ENCODE measurements at regions not wholly inside any gene's neighbourhood (a gene's known extent, or its start where the extent isn't known, plus 50 kb on each side); places are given as distances from the start of the nearest gene placed in this dataset.

GRCh38 chr2:114025030-114025429 is 135.1 kb downstream of the ACTR3 start:
- Histone ChIP-seq H4K20me1 (ENCODE audit: insufficient read depth, low read length) (no peaks in the 10 kb centered on the region), H3K4me2 (ENCODE audit: low read length) (no peak overlapping the region), H3K4me3 (ENCODE audit: low read length) (no peak overlapping the region), H3K36me3 (replicated peaks; ENCODE audit: low read depth, low read length) (no peaks in the 10 kb centered on the region), H3K27ac (ENCODE audit: low read length) (no peak overlapping the region), H2AFZ (ENCODE audit: low read depth, low read length) (no peak overlapping the region), H3K27me3 (ENCODE audit: low read depth, low read length) (peaks cover 16% of the 10 kb centered on the region; the same call in 1 of the 2 replicates), H3K4me1 (ENCODE audit: low read length) (no peaks in the 10 kb centered on the region), H3K9me3 (ENCODE audit: insufficient read depth, low read length) (no peaks in the 10 kb centered on the region), H3K79me2 (ENCODE audit: low read length) (no peaks in the 10 kb centered on the region), H3K9ac (ENCODE audit: low read length) (no peak overlapping the region)
- no peak for TF ChIP-seq EZH2phosphoT487 (IDR thresholded peaks at IDR 0.05; ENCODE audit: low read depth)
- TF ChIP-seq, protein P1, sequence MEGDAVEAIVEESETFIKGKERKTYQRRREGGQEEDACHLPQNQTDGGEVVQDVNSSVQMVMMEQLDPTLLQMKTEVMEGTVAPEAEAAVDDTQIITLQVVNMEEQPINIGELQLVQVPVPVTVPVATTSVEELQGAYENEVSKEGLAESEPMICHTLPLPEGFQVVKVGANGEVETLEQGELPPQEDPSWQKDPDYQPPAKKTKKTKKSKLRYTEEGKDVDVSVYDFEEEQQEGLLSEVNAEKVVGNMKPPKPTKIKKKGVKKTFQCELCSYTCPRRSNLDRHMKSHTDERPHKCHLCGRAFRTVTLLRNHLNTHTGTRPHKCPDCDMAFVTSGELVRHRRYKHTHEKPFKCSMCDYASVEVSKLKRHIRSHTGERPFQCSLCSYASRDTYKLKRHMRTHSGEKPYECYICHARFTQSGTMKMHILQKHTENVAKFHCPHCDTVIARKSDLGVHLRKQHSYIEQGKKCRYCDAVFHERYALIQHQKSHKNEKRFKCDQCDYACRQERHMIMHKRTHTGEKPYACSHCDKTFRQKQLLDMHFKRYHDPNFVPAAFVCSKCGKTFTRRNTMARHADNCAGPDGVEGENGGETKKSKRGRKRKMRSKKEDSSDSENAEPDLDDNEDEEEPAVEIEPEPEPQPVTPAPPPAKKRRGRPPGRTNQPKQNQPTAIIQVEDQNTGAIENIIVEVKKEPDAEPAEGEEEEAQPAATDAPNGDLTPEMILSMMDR (IDR thresholded peaks at IDR 0.05; ENCODE audit: low read depth, low read length): no peak

- no peak overlapping the region for H3K4me3 ChIP-seq (ENCODE audit: low read length)
- H3K9me3 ChIP-seq (ENCODE audit: insufficient read depth, low read length): no peaks in the 10 kb centered on the region
- H3K27me3 ChIP-seq (ENCODE audit: low read depth, low read length): peaks cover 10% of the 10 kb centered on the region; the same call in 1 of the 2 replicates
- no peak overlapping the region for H2AFZ ChIP-seq (ENCODE audit: low read depth, low read length)
- H4K20me1 ChIP-seq (ENCODE audit: insufficient read depth, low read length): no peaks in the 10 kb centered on the region
- no peaks in the 10 kb centered on the region for H3K79me2 ChIP-seq (ENCODE audit: low read length)
- H3K36me3 ChIP-seq (replicated peaks; ENCODE audit: low read depth, low read length): no peaks in the 10 kb centered on the region
- no peaks in the 10 kb centered on the region for H3K4me1 ChIP-seq (ENCODE audit: low read length)
- no peak overlapping the region for H3K9ac ChIP-seq (ENCODE audit: low read length)
- no peak for TF ChIP-seq EZH2phosphoT487 (IDR thresholded peaks at IDR 0.05; ENCODE audit: low read depth)
- TF ChIP-seq, protein P1 (IDR thresholded peaks at IDR 0.05; ENCODE audit: low read depth, low read length): no peak
- no peak overlapping the region for H3K27ac ChIP-seq (ENCODE audit: low read length)
- H3K4me2 ChIP-seq (ENCODE audit: low read length): no peak overlapping the region
These were observed 137.5 kb downstream of the ACTR3 start for GRCh38 chr2:114027437-114027836.

- Histone ChIP-seq H3K27ac (ENCODE audit: low read length) (no peak overlapping the region), H3K27me3 (ENCODE audit: low read depth, low read length) (no peaks in the 10 kb centered on the region), H4K20me1 (ENCODE audit: insufficient read depth, low read length) (no peaks in the 10 kb centered on the region), H3K4me3 (ENCODE audit: low read length) (no peak overlapping the region), H3K36me3 (replicated peaks; ENCODE audit: low read depth, low read length) (no peaks in the 10 kb centered on the region), H3K9me3 (ENCODE audit: insufficient read depth, low read length) (no peaks in the 10 kb centered on the region), H3K79me2 (ENCODE audit: low read length) (no peaks in the 10 kb centered on the region), H3K4me2 (ENCODE audit: low read length) (no peak overlapping the region), H3K4me1 (ENCODE audit: low read length) (no peaks in the 10 kb centered on the region), H2AFZ (ENCODE audit: low read depth, low read length) (no peak overlapping the region), H3K9ac (ENCODE audit: low read length) (no peak overlapping the region)
- TF ChIP-seq, protein P1 (IDR thresholded peaks at IDR 0.05; ENCODE audit: low read depth, low read length): no peak
- TF ChIP-seq EZH2phosphoT487 (IDR thresholded peaks at IDR 0.05; ENCODE audit: low read depth): no peak
These were observed 142.0 kb downstream of the ACTR3 start for GRCh38 chr2:114031605-114032505.

DNA sequence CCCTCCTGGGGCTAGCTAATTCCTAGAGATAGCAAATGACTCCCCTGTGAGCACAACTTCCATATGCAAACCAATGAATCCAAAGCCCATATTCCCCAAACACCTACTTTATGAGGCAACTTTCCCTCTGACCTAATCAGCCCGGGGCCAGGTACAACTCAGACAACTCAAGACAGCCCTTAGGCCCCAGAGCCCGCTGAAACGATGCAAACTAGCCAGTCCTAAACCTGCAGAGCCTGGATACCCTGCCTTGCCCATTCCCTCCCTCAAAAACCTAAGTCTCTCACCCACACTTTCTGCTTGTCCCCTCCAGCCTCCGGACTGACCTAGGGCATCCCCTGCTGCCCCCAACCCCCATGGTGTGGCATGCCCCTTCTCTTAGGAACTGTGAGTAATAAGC is 142.8 kb downstream of the ACTR3 start:
- TF ChIP-seq, protein P1 (IDR thresholded peaks at IDR 0.05; ENCODE audit: low read depth, low read length): no peak
- TF ChIP-seq EZH2phosphoT487 (IDR thresholded peaks at IDR 0.05; ENCODE audit: low read depth): no peak
- H3K4me1 ChIP-seq (ENCODE audit: low read length): no peaks in the 10 kb centered on the region
- H3K27ac ChIP-seq (ENCODE audit: low read length): no peak overlapping the region
- H3K36me3 ChIP-seq (replicated peaks; ENCODE audit: low read depth, low read length): no peaks in the 10 kb centered on the region
- H3K27me3 ChIP-seq (ENCODE audit: low read depth, low read length): no peaks in the 10 kb centered on the region
- H3K4me2 ChIP-seq (ENCODE audit: low read length): no peak overlapping the region
- H3K9ac ChIP-seq (ENCODE audit: low read length): no peak overlapping the region
- H3K79me2 ChIP-seq (ENCODE audit: low read length): no peaks in the 10 kb centered on the region
- no peak overlapping the region for H3K4me3 ChIP-seq (ENCODE audit: low read length)
- no peak overlapping the region for H2AFZ ChIP-seq (ENCODE audit: low read depth, low read length)
- H4K20me1 ChIP-seq (ENCODE audit: insufficient read depth, low read length): no peaks in the 10 kb centered on the region
- no peaks in the 10 kb centered on the region for H3K9me3 ChIP-seq (ENCODE audit: insufficient read depth, low read length)

Measured in OCI-LY3 (cell line).